Transverse colon (tissue), 3 donors: ENCODE measurements at regions not wholly inside any gene's neighbourhood (a gene's known extent, or its start where the extent isn't known, plus 50 kb on each side); places are given as distances from the start of the nearest gene placed in this dataset.

Experiments
- EP300 ChIP-seq: sonication (generic); formaldehyde crosslinking; IDR thresholded peaks from one replicate; pipeline ENCODE4 v1.6.1; 2017; ENCODE audit warnings: antibody characterized with exemption, low read depth
- POLR2A ChIP-seq: fragments of 450-650 bp; IDR thresholded peaks from one replicate; pipeline ENCODE4 v1.6.1; 2016; ENCODE audit warnings: antibody characterized with exemption, mild to moderate bottlenecking, moderate library complexity
- POLR2AphosphoS5 ChIP-seq, 3 donors: sonication (generic); formaldehyde crosslinking; IDR thresholded peaks; one replicate each; pipeline ENCODE4 v1.6.1; 2016; ENCODE audit warnings: antibody characterized with exemption in 3 of 3

- no peak for TF ChIP-seq POLR2A
- no peak for TF ChIP-seq POLR2AphosphoS5 (IDR thresholded peaks at IDR 0.05)
- no peak for TF ChIP-seq EP300
These were observed 139.8 kb upstream of the TOM1L1 start for GRCh38 chr17:54760836-54761235.
